ENCODE measurements at regions not wholly inside any gene's neighbourhood (a gene's known extent, or its start where the extent isn't known, plus 50 kb on each side); places are given as distances from the start of the nearest gene placed in this dataset.

DNA sequence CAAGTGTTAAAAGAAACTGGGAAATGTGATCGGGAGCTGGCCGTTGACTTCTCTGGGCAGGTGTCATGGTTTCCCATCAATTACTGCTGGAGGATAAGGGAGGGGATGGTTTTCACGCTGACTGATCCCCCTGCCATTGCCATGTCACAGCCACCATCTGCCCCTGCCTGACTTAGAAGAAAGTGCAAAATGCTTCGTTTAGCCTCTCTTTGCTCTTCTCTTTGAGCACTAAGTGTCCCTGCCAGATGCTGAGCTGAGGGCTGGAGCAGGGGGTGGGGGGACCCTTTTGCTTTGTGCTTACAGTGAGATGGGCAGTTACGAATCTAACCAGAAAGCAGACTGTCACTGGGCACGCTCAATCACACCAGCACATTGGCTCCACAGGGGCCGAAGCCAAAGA is 138.4 kb upstream of the ALDH1B1 start:
- TF ChIP-seq, protein P1, sequence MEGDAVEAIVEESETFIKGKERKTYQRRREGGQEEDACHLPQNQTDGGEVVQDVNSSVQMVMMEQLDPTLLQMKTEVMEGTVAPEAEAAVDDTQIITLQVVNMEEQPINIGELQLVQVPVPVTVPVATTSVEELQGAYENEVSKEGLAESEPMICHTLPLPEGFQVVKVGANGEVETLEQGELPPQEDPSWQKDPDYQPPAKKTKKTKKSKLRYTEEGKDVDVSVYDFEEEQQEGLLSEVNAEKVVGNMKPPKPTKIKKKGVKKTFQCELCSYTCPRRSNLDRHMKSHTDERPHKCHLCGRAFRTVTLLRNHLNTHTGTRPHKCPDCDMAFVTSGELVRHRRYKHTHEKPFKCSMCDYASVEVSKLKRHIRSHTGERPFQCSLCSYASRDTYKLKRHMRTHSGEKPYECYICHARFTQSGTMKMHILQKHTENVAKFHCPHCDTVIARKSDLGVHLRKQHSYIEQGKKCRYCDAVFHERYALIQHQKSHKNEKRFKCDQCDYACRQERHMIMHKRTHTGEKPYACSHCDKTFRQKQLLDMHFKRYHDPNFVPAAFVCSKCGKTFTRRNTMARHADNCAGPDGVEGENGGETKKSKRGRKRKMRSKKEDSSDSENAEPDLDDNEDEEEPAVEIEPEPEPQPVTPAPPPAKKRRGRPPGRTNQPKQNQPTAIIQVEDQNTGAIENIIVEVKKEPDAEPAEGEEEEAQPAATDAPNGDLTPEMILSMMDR (IDR thresholded peaks at IDR 0.05): no peak
- no peak for TF ChIP-seq POLR2A (IDR thresholded peaks at IDR 0.05)
